Epithelial cell of esophagus (primary cell): ENCODE measurements at regions not wholly inside any gene's neighbourhood (a gene's known extent, or its start where the extent isn't known, plus 50 kb on each side); places are given as distances from the start of the nearest gene placed in this dataset.
A peak's percentile ranks its signal among the peaks of the same experiment; 100 is the strongest.

Experiments
- DNase-seq: peaks from one replicate; pipeline ENCODE4 v3.0.0; 2010; ENCODE audit warnings: low read depth
- H3K4me3 ChIP-seq: 2 replicates; pipeline ENCODE4 v1.5.1; 2011; ENCODE audit warnings: mild to moderate bottlenecking, low read length, control low read depth
- CTCF ChIP-seq: IDR thresholded peaks from 2 replicates; pipeline ENCODE4 v1.5.1; 2011; ENCODE audit warnings: low read depth, mild to moderate bottlenecking, low read length, control low read depth, inconsistent platforms; ENCODE audit not compliant: insufficient read depth; ENCODE audit errors: missing control alignments

- no peak overlapping the region for H3K4me3 ChIP-seq
- DNase-seq, result no peak
- TF ChIP-seq CTCF, result no peak
These were observed 588.2 kb downstream of the CDK5RAP2 start for GRCh38 chr9:119991797-119992196.

- DNase-seq, result no peak
- no peak overlapping the region for H3K4me3 ChIP-seq
- no peak for TF ChIP-seq CTCF
These were observed 593.3 kb downstream of the CDK5RAP2 start for GRCh38 chr9:119986713-119987112.

- TF ChIP-seq CTCF, result no peak
- no peak overlapping the region for H3K4me3 ChIP-seq
- DNase-seq, result no peak
These were observed 593.8 kb downstream of the CDK5RAP2 start for GRCh38 chr9:119986205-119986604.

- no peak for TF ChIP-seq CTCF
- no peak overlapping the region for H3K4me3 ChIP-seq
- no peak for DNase-seq
These were observed 604.8 kb upstream of the BRINP1 start for GRCh38 chr9:119974026-119974425.

- H3K4me3 ChIP-seq, result no peak overlapping the region
- peak; percentile 64 for DNase-seq
- TF ChIP-seq CTCF, result peak; percentile 92
These were observed 599.8 kb upstream of the BRINP1 start for GRCh38 chr9:119968836-119969707.

GRCh38 chr9:119967867-119968535 is 598.8 kb upstream of the BRINP1 start:
- no peak for DNase-seq
- no peak for TF ChIP-seq CTCF

GRCh38 chr9:119963798-119964372 is 594.6 kb upstream of the BRINP1 start:
- H3K4me3 ChIP-seq, result no peak overlapping the region
- TF ChIP-seq CTCF, result no peak
- DNase-seq, result peak; percentile 67

More at GRCh38 chr9:119967867-119968535, 598.8 kb upstream of the BRINP1 start:
- H3K4me3 ChIP-seq, result no peak overlapping the region
